SK-N-SH treated with all-trans-retinoic acid at 6 μM for 48 hours (cell line): ENCODE measurements at regions not wholly inside any gene's neighbourhood (a gene's known extent, or its start where the extent isn't known, plus 50 kb on each side); places are given as distances from the start of the nearest gene placed in this dataset.

Experiments
- ATAC-seq: fragments of 200-7000 bp; cut with Tn5 transposase; 3 replicates; pipeline ENCODE4 v1.9.1; 2020; ENCODE audit warnings: mild to moderate bottlenecking, moderate library complexity
- ARNTL ChIP-seq: fragments of 450-650 bp; formaldehyde crosslinking; IDR thresholded peaks from 2 replicates; pipeline ENCODE4 v1.5.0; 2020; ENCODE audit warnings: low read depth, mild to moderate bottlenecking, moderate library complexity, borderline replicate concordance
- BACH2 ChIP-seq: fragments of 250-450 bp; sonication (Bioruptor Pico); IDR thresholded peaks from 2 replicates; pipeline ENCODE4 v1.9.0; 2021; ENCODE audit warnings: mild to moderate bottlenecking, borderline replicate concordance
- CREB5 ChIP-seq: fragments of 250-450 bp; sonication (Bioruptor Pico); IDR thresholded peaks from 2 replicates; pipeline ENCODE4 v1.5.1; 2020; ENCODE audit warnings: low read depth, mild to moderate bottlenecking, moderate library complexity
- CSDC2 ChIP-seq: fragments of 250-450 bp; sonication (Bioruptor Pico); IDR thresholded peaks from 2 replicates; pipeline ENCODE4 v1.5.0; 2020; ENCODE audit warnings: mild to moderate bottlenecking, moderate library complexity
- CSRNP3 ChIP-seq: fragments of 250-450 bp; sonication (Bioruptor Pico); IDR thresholded peaks from 2 replicates; pipeline ENCODE4 v1.5.1; 2021; ENCODE audit warnings: mild to moderate bottlenecking, moderate library complexity
- ESRRG ChIP-seq: fragments of 250-450 bp; sonication (Bioruptor Pico); IDR thresholded peaks from 2 replicates; pipeline ENCODE4 v1.6.1; 2021; ENCODE audit warnings: mild to moderate bottlenecking
- GLIS3 ChIP-seq: fragments of 250-450 bp; sonication (Bioruptor Pico); IDR thresholded peaks from 2 replicates; pipeline ENCODE4 v1.5.0; 2020; ENCODE audit warnings: mild to moderate bottlenecking, moderate library complexity
- ISL1 ChIP-seq: fragments of 250-450 bp; sonication (Bioruptor Pico); IDR thresholded peaks from 2 replicates; pipeline ENCODE4 v2.1.2; 2022; ENCODE audit warnings: mild to moderate bottlenecking, moderate library complexity
- OSR1 ChIP-seq: fragments of 250-450 bp; sonication (Bioruptor Pico); IDR thresholded peaks from 2 replicates; pipeline ENCODE4 v1.8.0; 2022; ENCODE audit warnings: moderate library complexity, mild to moderate bottlenecking, inconsistent platforms
- POU6F1 ChIP-seq: fragments of 250-450 bp; sonication (Bioruptor Pico); IDR thresholded peaks from 2 replicates; pipeline ENCODE4 v1.8.0; 2021; ENCODE audit warnings: low read depth, mild to moderate bottlenecking, moderate library complexity, borderline replicate concordance
- RARB ChIP-seq: fragments of 250-450 bp; sonication (Bioruptor Pico); IDR thresholded peaks from 2 replicates; pipeline ENCODE4 v1.8.0; 2021; ENCODE audit warnings: mild to moderate bottlenecking, moderate library complexity
- SNAI2 ChIP-seq: fragments of 250-450 bp; sonication (Bioruptor Pico); IDR thresholded peaks from 2 replicates; pipeline ENCODE4 v1.5.0; 2020; ENCODE audit warnings: mild to moderate bottlenecking, moderate library complexity
- TCF4 ChIP-seq: fragments of 250-450 bp; sonication (Bioruptor Pico); IDR thresholded peaks from 2 replicates; pipeline ENCODE4 v1.8.0; 2021; ENCODE audit warnings: mild to moderate bottlenecking, moderate library complexity, borderline replicate concordance
- TOX ChIP-seq: fragments of 250-450 bp; sonication (Bioruptor Pico); IDR thresholded peaks from 2 replicates; pipeline ENCODE4 v1.8.0; 2021; ENCODE audit warnings: mild to moderate bottlenecking, moderate library complexity, borderline replicate concordance
- TSHZ2 ChIP-seq: fragments of 250-450 bp; sonication (Bioruptor Pico); IDR thresholded peaks from 2 replicates; pipeline ENCODE4 v1.5.0; 2020; ENCODE audit warnings: mild to moderate bottlenecking, moderate library complexity
- ZC3H10 ChIP-seq: fragments of 250-450 bp; sonication (Bioruptor Pico); IDR thresholded peaks from 2 replicates; pipeline ENCODE4 v1.5.1; 2021; ENCODE audit warnings: mild to moderate bottlenecking, moderate library complexity
- ZFP3 ChIP-seq: fragments of 250-450 bp; sonication (Bioruptor Pico); IDR thresholded peaks from 2 replicates; pipeline ENCODE4 v1.5.0; 2020; ENCODE audit warnings: mild to moderate bottlenecking, moderate library complexity
- ZFP30 ChIP-seq: fragments of 450-650 bp; formaldehyde crosslinking; IDR thresholded peaks from 2 replicates; pipeline ENCODE4 v1.5.0; 2022; ENCODE audit warnings: mild to moderate bottlenecking, moderate library complexity
- ZNF565 ChIP-seq: fragments of 450-650 bp; formaldehyde crosslinking; conservative IDR thresholded peaks from 2 replicates; pipeline ENCODE4 v1.5.0; 2020; ENCODE audit warnings: low read depth, mild to moderate bottlenecking, moderate library complexity
- ZNF70 ChIP-seq: fragments of 450-650 bp; formaldehyde crosslinking; IDR thresholded peaks from 2 replicates; pipeline ENCODE4 v1.5.0; 2020; ENCODE audit warnings: mild to moderate bottlenecking, moderate library complexity
- ZNF8 ChIP-seq: fragments of 450-650 bp; formaldehyde crosslinking; IDR thresholded peaks from 2 replicates; pipeline ENCODE4 v1.5.0; 2020; ENCODE audit warnings: mild to moderate bottlenecking, moderate library complexity

- no peak for TF ChIP-seq SNAI2
- TF ChIP-seq TCF4 (CRISPR knock-in tag) = no peak
- no peak for TF ChIP-seq ZC3H10 (CRISPR knock-in tag)
- TF ChIP-seq GLIS3 (CRISPR knock-in tag) = no peak
- no peak for TF ChIP-seq ZNF565 (CRISPR knock-in tag)
- TF ChIP-seq ZFP30 (CRISPR knock-in tag) = no peak
- no peak for TF ChIP-seq ZNF70
- no peak for TF ChIP-seq CSRNP3 (CRISPR knock-in tag)
- TF ChIP-seq ESRRG = no peak
- no peak for TF ChIP-seq ZFP3 (CRISPR knock-in tag)
- no peak for TF ChIP-seq BACH2 (CRISPR knock-in tag)
- no peak for TF ChIP-seq OSR1 (CRISPR knock-in tag)
- no peak for TF ChIP-seq RARB (CRISPR knock-in tag)
- TF ChIP-seq POU6F1 (CRISPR knock-in tag) = no peak
- no peak for TF ChIP-seq TOX (CRISPR knock-in tag)
- TF ChIP-seq ARNTL (CRISPR knock-in tag) = no peak
- no peak for TF ChIP-seq TSHZ2
- TF ChIP-seq ZNF8 (CRISPR knock-in tag) = no peak
- no peak for TF ChIP-seq CSDC2 (CRISPR knock-in tag)
- ATAC-seq = no peak
Observed at GRCh38 chr13:47598340-47598911, 402.6 kb downstream of the SUCLA2 start.

- no peak for ATAC-seq
- TF ChIP-seq ZC3H10 (CRISPR knock-in tag) (no peak), CSRNP3 (CRISPR knock-in tag) (no peak), CREB5 (CRISPR knock-in tag) (no peak), ARNTL (CRISPR knock-in tag) (no peak), SNAI2 (no peak), ZFP3 (CRISPR knock-in tag) (no peak), BACH2 (CRISPR knock-in tag) (no peak), ZNF70 (no peak), TCF4 (CRISPR knock-in tag) (no peak), TOX (CRISPR knock-in tag) (no peak), RARB (CRISPR knock-in tag) (no peak), ISL1 (CRISPR knock-in tag) (no peak), GLIS3 (CRISPR knock-in tag) (no peak), POU6F1 (CRISPR knock-in tag) (no peak)
Observed at GRCh38 chr13:47594833-47595232, 406.2 kb downstream of the SUCLA2 start.
